ENCODE measurements at regions not wholly inside any gene's neighbourhood (a gene's known extent, or its start where the extent isn't known, plus 50 kb on each side); places are given as distances from the start of the nearest gene placed in this dataset.

DNA sequence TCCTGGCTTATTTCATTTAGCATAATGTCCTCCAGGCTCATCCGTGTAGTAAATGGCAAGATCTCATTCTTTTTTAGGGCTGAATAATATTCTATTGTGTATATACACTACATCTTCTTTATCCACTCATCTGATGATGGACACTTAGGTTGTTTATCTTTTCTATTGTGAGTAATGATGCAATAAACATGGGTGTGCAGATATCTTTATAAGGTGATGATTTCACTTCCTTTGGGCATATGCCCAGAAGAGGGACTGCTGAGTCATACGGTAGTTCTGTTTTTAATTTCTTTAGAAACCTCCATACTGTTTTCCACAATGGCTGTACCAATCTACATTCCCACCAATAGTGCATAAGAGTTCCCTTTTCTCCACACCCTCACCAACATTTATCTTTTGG lies 317.6 kb upstream of the CNKSR2 start:
- no peak for DNase-seq

DNA sequence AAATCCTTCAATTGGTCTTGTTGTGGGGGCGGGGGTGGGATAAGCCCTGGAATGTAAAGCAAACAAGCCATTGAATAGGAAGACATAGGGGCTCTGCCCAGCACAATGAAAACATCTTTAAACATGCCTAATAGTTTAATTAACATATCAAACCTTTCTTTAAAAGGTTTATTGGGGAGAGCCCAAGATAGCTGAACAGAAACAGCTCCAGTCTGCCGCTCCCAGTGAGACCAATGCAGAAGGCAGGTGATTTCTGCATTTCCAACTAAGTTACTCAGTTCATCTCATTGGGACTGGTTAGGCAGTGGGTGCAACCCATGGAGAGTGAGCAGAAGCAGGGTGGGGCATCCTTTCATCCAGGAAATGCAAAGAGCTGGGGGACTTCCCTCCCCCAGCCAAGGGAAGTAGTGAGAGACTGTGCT lies 327.2 kb upstream of the CNKSR2 start:
- DNase-seq: no peak

DNA sequence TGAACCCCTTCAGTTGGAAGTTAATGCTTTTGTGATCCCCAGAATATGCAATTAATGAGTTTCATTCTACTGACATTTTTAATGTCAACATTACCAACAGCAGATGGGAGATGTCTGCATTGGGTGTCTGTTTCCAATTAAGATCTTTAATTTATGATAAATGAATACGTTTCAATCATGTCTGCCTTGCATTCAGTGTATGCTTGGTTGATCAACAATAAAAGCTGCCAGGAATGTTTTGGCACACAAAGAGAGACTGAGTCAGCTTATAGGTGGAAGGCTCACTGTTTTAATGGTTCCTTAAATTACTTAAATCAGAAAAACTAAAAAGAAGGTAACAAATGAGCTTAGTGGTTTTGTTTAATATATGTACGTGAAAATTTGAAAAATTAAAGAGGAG lies 359.9 kb upstream of the CNKSR2 start:
- DNase-seq: no peak

DNA sequence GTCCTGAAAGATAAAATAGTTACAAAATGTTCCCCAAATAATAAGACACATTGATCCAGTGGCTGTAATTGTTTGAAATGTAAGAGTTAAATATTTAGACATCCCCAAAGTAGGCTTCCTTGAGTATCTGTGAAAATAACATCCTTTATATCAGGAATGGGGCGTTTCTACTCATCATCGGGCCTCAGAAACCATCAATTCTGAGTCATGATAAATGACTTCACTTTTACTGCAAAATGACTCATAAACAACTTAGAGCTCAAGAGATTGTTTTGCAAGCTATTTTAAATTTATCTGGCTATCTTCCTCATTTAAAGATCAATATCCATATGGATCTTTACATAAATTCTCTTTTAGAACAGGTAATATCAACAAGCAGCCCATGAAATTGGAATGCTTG lies 369.4 kb upstream of the CNKSR2 start:
- no peak for DNase-seq

DNA sequence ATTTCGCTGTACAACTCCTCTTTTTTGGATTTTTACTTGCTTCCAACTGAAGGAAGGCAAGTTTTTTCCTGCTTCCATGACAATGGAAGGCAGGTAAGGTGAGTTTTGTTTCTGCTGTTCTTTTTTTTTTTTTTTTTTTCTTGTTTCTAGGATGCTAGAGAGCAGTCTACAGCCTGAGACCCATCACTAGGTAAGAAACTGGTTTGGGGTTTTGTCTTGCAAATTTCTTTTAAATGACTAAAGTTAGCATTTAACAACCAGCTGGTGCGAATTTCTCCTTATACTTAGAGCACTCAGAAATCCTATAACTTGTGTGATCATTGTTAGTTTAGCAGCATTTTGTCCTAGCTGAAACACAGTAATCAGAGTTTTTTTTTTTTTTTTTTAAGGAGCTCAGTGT lies 378.4 kb upstream of the CNKSR2 start:
- no peak for DNase-seq

DNA sequence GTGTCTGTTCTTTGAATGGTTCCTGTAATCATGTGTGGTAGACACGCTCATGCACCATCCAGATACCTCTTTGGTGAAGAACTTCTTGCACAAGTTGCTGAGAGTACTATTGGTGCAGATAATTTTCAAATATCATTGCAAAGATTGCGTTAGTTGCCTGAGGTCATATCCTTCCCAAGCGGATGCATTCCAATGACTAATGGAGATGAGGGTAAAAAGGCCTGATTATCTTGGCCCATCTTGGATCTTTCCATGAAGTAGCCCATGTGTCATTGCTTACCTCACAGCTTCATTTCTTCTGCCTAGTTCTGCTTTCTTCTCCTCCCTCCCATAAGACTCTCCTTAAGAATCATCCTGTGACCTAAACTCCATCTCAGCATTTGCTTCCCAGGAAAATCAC lies 384.9 kb upstream of the CNKSR2 start:
- DNase-seq: no peak

DNA sequence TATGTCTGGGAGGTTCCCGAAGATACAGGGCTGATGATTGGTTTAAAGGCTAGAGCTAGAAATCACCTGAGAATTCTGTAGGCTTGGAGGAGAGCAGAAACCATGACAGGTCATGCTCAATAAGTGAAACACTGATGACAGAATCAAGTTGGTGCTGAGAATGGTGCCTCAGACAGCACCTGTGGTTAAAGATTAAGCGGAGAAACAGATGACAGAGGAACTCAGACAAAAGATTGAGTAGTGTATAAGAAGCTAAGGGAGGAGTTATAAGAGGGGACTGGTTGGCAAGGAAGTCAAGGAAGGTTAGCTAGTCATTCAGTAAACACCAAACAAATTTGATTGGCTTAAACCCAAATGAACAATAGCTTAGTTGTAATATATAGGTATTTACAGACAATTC lies 385.4 kb upstream of the CNKSR2 start:
- no peak for DNase-seq

DNA sequence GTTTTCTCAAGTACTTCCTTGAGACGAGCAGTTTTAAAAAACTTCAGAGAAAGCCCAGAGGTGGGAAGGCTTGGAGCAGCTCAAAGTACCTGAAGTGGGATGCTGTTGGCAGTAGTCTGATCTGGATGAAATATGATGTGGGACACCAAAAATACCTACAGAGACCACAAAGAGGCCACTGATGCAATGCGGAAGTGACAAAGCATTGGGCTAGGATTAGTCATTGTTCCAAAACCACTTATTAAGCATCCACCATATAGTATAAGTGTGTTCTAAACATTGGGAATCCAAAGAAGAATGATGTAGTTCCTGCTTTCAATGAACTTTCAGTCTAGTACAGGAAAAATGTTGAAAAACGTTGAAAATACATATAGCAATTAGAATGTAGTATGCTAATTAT lies 386.1 kb upstream of the CNKSR2 start:
- DNase-seq: no peak

DNA sequence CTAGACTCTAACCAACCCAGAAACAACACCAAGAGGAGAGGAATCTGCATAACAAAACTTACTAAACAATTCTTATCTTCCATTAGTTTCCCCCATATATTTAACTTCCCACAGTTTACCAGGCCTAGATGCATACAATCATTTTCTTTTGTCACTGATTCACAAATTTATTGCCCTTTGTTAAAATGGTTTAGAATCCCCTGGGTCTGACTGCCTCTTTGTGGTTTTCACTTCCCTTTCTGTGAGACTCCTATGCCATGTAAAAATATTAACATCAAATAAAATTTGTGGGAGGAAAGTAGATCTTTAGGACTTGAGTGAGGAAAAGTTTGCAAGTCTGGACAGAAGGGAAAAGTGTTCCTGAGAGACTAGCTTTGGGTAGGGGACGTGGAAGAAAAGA lies 393.8 kb upstream of the CNKSR2 start:
- no peak for DNase-seq

DNA sequence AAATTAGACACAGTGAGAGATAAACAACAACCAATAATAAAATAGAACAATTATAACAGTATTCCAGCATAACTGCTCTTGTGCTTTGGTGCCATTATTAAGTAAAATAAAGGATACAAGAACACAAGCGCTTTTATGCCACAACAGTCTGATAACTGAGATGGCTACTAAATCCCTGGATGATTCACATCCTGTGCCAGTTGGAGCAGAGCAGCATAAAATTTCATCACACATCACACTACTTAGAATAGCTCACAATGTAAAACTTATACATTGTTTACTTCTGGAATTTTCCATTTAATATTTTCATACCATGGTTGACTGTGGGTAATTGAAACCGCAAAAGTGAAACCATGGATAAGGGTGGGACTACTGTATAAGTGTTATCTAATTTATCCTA lies 399.9 kb upstream of the CNKSR2 start:
- DNase-seq: no peak

DNA sequence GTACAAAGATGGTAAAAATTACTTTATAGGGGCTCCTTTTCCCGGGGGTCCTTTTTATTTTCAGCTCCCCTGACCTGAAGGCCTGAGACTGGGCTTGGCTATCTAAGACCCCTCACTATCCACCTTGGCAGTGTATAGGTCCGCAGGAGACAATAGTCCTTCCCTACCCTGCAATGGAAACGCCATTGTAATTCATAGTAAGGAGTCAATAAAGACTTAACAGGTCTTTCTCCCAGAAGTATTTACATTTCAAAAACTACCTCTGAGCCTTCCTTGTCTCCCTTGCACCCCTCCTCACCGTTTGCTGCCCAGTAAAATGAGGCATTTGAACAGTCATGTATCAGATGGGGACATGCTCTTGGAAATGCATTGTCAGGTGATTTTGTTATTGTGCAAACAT lies 401.2 kb upstream of the CNKSR2 start:
- no peak for DNase-seq

DNA sequence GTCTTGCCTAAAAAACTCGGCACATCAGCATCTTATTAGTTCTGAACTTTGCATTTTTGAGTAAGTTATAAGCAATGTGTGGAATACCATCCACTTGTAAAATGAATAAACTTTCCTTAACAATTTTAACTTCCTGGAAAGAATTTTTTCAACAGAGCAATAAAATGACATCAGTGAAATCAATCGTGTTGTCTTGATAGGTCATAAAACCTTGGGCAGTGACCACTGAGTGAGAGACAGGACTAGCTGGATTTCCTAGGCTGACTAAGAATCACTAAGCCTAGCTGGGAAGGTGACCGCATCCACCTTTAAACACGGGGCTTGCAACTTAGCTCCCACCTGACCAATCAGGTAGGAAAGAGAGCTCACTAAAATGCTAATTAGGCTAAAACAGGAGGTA lies 403.0 kb upstream of the CNKSR2 start:
- DNase-seq: no peak

DNA sequence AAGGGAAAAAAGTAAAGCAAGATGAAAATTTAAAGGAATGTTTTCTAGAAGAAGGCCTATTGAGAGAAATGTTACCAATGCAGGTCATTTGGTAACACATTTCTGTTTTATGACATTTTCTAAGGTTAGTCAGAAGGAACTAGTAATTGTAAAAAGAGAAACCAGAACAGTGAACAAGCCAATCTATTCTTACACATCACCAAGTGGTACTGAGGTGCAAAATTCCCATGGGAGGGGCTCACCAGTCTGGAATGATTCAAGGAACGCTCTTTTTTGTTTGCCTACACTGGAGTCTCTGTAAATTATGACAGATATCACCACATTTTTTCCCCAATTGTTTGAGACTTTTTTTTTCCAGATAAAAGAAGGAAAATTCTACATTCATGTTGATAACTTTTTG lies 404.7 kb upstream of the CNKSR2 start:
- no peak for DNase-seq

DNA sequence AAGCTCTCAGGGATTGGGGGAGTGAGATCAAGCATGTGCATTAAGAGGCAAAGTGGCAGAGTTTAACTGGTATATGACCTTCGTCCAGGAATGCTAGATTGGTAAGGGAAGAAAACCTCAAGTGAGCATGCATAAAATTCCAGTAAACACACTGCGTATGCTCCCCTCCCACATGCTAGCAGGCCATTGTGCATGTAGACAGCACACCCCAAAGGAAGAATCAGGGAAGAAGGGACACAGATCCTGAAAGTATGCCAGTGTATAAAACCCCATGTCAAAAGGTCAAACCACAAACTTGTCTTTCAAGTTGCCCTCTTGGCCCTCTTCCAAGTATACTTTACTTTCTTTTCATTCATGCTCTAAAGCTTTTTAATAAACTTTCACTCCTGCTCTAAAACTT lies 405.2 kb upstream of the CNKSR2 start:
- DNase-seq: no peak

DNA sequence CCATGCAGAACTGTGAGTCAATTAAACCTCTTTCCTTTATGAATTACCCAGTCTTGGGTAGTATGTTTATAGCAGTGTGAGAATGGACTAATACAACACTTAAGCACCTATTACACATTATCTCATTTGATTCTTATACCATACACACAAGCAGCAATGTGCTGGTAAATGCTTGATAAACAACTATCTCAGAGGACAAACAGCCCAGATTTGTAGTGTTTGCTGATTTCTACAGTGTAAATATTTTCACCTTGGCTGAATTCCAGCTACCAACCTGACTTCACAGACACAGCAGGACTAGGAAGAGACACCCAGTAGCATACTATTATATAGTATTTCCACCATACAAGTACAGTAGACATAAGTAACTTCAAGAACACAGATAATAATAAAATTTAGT lies 406.5 kb upstream of the CNKSR2 start:
- DNase-seq: no peak

DNA sequence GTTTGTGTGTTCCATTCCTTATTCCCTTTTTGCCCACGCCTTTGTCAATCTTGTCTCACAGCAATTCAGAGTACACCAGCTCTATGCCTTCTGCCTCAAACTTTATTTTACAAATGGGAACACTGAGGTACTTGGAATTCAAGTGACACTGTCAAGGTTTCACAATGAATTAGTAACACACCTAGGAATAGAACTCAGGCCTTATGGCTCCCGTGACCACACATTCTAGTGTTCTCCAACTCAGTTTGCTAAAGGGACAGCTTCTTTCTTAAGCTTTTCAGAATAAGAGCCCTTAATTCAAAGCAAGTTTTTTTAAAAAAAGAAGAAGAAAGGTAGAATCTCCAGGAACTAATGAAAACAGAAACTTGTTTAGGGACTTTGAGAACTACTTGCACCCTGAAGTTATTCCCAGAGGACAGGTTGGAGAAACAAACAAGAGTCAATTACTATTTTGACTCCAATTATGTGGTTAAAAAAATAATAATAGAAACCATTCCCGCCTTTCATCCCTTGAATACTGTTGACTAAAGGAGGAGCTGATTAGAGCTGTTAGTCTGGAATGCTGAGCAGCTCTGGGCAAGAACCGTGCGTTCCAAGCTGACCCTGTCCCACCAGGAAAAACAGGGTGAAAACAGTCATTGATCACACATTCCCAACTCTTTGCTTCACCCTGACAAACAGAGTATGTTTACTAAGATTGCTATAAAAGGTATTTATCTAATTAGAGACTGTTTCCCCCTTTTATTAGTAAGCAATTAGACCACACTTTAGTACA lies 408.8 kb upstream of the CNKSR2 start:
- DNase-seq: no peak

DNA sequence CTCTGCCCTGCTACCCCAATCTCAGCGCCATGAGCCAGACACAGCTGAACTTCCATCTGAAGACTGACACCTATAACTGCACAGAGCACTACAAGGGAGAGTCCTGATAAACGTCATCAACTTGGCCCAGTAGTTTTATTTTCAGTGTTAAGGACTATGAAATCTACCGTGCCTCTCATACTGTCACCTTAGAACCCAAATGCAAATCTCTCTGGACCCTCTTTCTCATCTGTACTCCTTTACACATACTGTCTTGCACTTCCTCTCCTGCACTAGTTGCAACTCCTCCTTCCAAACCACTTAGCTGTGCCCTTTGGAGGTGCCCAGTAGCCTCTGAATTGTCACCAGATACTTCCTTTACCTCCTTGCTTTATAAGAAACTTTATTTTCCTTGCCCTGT lies 420.2 kb upstream of the CNKSR2 start:
- no peak for DNase-seq

DNA sequence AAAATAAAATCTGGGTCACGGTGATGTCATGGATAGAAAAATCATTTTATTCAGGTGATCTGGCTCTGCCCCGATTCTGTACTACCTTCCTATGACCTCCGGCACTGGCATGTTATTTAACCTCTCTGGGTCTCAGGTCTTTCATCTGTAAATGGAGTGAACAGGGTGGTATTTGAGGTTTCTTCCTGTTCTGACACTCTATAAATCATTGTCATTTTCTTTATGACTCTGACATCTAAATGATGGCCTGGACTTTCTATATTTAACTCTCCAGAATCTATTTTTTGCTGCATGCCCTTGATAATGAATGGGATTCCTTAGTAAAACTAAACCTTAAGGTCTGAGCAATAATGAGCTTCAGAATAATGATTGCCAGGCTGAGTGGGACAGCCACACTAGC lies 422.0 kb upstream of the CNKSR2 start:
- DNase-seq: no peak

DNA sequence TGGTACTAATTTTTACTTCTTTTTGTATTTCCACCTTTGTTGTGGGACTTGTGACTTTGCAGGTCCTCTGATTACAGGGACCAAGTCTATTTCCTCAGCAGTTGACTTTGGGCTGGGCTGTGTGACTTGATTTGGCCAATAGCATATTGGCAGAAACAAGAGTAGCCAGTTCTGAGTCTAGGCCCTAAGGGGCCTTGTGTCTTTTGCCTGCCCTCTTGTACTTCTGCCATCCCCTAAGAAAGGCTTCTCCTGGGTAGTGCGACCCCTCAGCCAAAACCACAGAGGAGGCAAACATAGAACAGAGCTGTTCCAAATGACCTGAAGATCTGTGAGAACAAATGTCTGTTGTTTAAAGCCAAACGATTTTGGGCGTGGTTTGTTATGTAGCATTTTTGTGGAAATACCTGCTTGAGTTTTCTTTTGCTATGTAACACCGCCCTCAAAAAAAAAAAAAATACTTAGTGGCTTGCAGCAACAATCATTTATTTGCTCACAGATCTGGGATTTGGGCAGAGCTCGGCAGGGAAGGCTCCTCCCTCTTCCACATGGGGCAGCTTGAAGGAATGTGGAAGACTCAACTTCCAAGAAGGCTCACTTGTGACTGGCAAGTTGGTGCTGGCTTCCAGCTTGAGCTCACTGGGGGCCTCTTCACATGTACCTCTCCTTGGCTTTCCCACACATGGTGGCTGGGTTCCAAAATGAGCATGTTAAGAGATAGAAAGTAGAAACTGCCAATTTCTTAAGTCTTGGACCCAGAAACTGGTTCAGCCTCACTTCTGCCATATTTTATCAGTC lies 423.0 kb upstream of the CNKSR2 start:
- no peak for DNase-seq

DNA sequence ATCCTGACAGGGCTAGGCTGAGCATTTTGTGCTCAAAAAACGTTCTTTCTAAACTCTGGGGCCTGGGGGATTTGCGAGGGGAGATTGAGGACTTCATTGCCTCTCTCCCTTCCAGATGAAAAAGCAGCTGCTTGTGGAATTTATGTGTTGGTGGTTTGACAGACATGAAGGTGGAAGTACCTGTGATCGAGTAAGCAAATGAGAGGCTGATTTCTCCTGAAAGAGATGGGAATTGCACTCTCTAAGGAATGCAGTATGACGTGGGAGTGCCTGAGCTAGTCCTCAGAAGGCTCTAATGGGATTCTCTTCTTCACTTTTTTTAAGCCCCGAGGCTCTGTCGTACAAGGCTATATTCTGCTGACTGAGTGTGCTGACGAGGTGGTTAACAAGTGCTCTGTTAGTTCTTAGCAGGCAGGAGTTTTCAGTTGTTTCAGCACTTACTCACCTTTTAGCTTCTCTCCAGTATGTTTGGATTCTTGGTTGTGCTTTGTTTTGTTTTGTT lies 426.8 kb upstream of the CNKSR2 start:
- DNase-seq: no peak

DNA sequence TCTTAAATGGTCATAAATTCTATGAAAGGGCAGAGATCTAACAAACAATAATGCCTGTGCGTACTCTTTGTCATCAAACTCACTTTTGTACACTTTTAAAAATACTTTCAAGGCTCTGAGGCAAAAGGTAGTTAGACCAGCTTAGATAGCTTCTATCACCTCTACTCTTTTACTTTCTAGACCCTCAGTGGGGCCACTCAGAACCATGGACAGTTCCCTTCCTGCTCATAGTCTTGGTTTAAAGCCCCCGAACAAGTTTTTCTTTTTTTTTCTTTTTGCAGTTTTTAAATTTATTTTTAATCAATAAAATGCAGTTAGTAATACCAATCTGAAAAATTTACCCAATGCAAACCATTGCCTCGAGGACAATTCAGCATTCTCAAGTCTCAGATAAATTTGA lies 460.5 kb upstream of the CNKSR2 start:
- DNase-seq: no peak

DNA sequence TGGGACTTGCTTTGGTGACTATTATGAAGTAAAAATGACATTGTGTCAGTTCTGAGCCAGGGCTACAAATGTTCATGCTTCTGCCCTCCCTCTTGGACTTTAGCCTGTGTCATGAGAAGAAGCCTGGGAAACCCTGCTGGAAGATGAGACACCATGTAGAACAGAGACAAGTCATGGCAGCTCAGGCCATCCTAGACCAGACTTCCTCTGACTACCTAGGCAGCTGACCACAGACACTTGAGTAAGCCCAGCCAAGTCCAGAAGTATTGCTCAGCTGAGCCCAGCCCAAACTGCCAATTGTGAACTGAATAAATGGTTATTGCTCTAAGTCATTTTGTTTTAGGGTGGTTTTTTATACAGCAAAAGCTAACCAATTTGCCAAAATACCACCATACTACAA lies 467.6 kb upstream of the CNKSR2 start:
- DNase-seq: no peak

DNA sequence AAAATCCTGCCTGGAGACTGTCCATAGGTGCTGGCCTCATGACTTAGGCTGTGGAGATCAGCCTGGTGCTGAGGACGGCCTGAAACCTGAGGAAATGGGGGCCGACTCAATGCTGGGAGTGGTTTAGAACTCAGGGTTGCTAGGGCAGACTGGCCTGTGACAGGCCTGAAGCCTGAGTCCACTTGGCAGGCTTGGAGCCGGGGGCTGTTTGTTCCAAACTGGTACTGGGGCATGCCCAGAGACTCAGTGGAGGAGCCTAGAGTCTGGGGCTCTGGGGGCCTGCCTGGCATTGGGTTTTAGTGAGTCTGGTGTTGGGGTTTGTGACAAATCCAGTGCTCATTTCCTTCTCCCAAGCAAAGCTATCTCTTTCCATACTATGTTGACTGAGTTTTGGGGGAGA lies 489.7 kb upstream of the CNKSR2 start:
- DNase-seq: no peak

DNA sequence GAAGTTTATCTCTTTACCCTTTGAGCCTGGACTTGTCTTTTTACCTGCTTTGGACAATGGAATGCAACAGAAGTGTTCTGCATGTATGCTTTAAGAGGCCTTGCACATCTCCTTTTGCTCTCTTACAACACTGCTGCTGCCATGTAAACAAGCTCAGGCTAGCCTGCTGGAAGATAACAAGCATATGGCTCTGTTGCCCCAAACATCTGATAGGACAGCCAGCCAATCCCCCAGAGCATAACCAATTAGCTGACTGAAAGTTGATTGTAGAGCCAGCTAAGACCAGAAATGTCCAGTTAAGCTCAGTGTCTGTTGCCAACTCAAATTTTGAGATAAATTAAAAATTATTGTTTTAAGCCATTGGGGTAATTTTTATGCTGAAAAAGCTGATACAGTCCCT lies 510.6 kb upstream of the CNKSR2 start:
- DNase-seq: no peak

Data from inflammatory macrophage (primary cell).